Esophagus squamous epithelium (tissue), 5 donors: ENCODE measurements at regions not wholly inside any gene's neighbourhood (a gene's known extent, or its start where the extent isn't known, plus 50 kb on each side); places are given as distances from the start of the nearest gene placed in this dataset.
A peak's percentile ranks its signal among the peaks of the same experiment; 100 is the strongest.

ENCODE experiments used
- DNase-seq: peaks from one replicate; lab custom pipeline; 2025; lab: John Stamatoyannopoulos, UW
- H3K27ac ChIP-seq, 4 donors: fragments of 200-600 bp; sonication (generic); one replicate each; pipeline ENCODE4 v1.5.1; 2016 to 2019; ENCODE audit warnings: mild to moderate bottlenecking in 1 of 4
- H3K27me3 ChIP-seq, 4 donors: fragments of 200-600 bp; sonication (generic); 1 replicate in 3 of 4; 2 replicates in 1 of 4; pipeline versions ENCODE4 v1.5.1 to v1.6.0; 2017 to 2021; ENCODE audit warnings: antibody characterized with exemption in 1 of 4
- H3K36me3 ChIP-seq, 3 donors: fragments of 200-600 bp; sonication (generic); one replicate each; pipeline ENCODE4 v1.5.1; 2016 to 2019
- H3K4me1 ChIP-seq, 3 donors: fragments of 200-600 bp; sonication (generic); one replicate each; pipeline ENCODE4 v1.5.1; 2017 to 2019
- H3K4me3 ChIP-seq, 4 donors: fragments of 200-600 bp; sonication (generic); 1 replicate in 3 of 4; 2 replicates in 1 of 4; pipeline ENCODE4 v1.5.1; 2016 to 2019; ENCODE audit warnings: mild to moderate bottlenecking in 2 of 4, moderate library complexity in 1 of 4
- H3K9me3 ChIP-seq, 3 donors: fragments of 200-600 bp; sonication (generic); one replicate each; pipeline ENCODE4 v1.5.1; 2016 to 2019
- CTCF ChIP-seq, 6 experiments: fragments of 450-650 bp in 4 of 6; fragments of 200-600 bp in 2 of 6; sonication (generic) in 2 of 6; IDR thresholded peaks; one replicate each; pipeline ENCODE4 v1.5.1; 2016 to 2019; ENCODE audit warnings: antibody characterized with exemption in 6 of 6, mild to moderate bottlenecking in 4 of 6, moderate library complexity in 4 of 6
- POLR2A ChIP-seq, 4 donors: fragments of 450-650 bp; IDR thresholded peaks; one replicate each; pipeline ENCODE4 v1.6.1; 2017; ENCODE audit warnings: antibody characterized with exemption in 4 of 4, mild to moderate bottlenecking in 4 of 4, moderate library complexity in 3 of 4
- WGBS, 2 donors: methylation state at CpG; one replicate each; pipeline ENCODE4 v1.1.5; 2018; 5-methylcytosine and 5-hydroxymethylcytosine counted together
- intact Hi-C: fragments of 100-400 bp; cut with DNase I; formaldehyde crosslinking; loops from one replicate; pipeline ENCODE4 v1.15.0; 2022
- donor health status: DM: yes; HTN: yes; CAD: no.

- no peaks in the 10 kb centered on the region for H3K4me1 ChIP-seq
- intact Hi-C loops: no loop called here
- TF ChIP-seq CTCF (IDR thresholded peaks at IDR 0.05) (no peak), POLR2A (IDR thresholded peaks at IDR 0.05) (no peak)
- no peaks in the 10 kb centered on the region for H3K9me3 ChIP-seq
- no peak overlapping the region for H3K27ac ChIP-seq
- no peak for DNase-seq
- H3K36me3 ChIP-seq: no peaks in the 10 kb centered on the region
- H3K27me3 ChIP-seq: no peaks in the 10 kb centered on the region
- 80% methylated on average over 10 of the region's 10 CpGs for WGBS, 2 donors
- H3K4me3 ChIP-seq: no peak overlapping the region
Measured at GRCh38 chr3:5727743-5728484, 540.4 kb downstream of the EDEM1 start.

DNA sequence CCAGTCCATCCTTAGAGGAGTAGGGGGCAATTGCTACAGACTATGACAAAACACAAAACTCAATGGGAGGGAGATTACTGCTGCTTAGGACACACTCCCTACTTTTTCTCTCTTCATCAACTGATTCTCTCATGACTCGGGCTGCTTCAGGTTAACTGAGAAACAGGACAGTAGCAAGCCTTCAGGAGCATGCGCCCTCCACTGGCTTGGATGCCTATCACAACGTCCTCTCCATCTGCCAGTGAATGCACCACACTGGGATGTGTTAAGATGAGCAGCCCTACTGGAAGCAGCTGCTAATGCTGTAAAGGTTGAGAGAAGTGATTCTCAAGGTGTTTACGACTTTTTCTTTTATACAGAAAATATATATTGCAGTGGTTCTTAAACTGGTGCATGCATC is 542.3 kb downstream of the EDEM1 start:
- intact Hi-C loops: no loop called here
- Histone ChIP-seq H3K36me3 (no peaks in the 10 kb centered on the region), H3K4me1 (no peaks in the 10 kb centered on the region), H3K4me3 (no peak overlapping the region), H3K9me3 (no peaks in the 10 kb centered on the region), H3K27ac (no peak overlapping the region), H3K27me3 (no peaks in the 10 kb centered on the region)
- 67 to 85% methylated on average over 2 to 4 of the region's 4 CpGs for WGBS, 2 donors
- DNase-seq: no peak
- TF ChIP-seq POLR2A (IDR thresholded peaks at IDR 0.05): no peak

DNA sequence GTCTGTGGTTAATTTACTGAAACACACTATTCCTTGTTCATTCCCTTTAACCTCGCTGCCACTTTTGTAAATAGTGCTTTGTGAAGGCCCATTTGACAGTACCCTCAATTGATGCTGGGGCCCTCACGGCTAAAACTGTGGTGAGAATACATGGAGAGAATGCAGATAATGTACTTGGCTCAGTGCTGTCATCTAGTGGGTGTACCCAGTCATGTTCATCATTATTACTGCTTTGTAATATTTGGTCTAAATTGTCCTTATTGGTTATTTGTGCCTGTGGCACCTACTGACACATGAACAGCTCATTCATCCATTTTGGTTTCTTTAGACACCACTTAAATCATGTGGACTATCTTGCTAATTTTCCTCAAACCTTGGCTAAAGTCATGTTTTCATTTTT is 543.6 kb downstream of the EDEM1 start:
- intact Hi-C loops: no loop called here
- H3K27me3 ChIP-seq: no peaks in the 10 kb centered on the region
- no peaks in the 10 kb centered on the region for H3K9me3 ChIP-seq
- H3K4me3 ChIP-seq: no peak overlapping the region
- no peaks in the 10 kb centered on the region for H3K36me3 ChIP-seq
- TF ChIP-seq POLR2A (IDR thresholded peaks at IDR 0.05) (no peak), CTCF (IDR thresholded peaks at IDR 0.05) (peak in 2 of 6 experiments; percentile 15 to 16)
- no peak overlapping the region for H3K27ac ChIP-seq
- H3K4me1 ChIP-seq: no peaks in the 10 kb centered on the region
- WGBS, 2 donors: 21 to 64% methylated on average over 2 of the region's 2 CpGs
- DNase-seq: no peak

GRCh38 chr3:5732081-5732480 is 544.6 kb downstream of the EDEM1 start:
- H3K9me3 ChIP-seq: no peaks in the 10 kb centered on the region
- intact Hi-C loops: no loop called here
- WGBS, 2 donors: 60 to 68% methylated on average over 2 of the region's 2 CpGs
- no peak for DNase-seq
- TF ChIP-seq CTCF (IDR thresholded peaks at IDR 0.05) (no peak), POLR2A (IDR thresholded peaks at IDR 0.05) (no peak)
- H3K27me3 ChIP-seq: no peaks in the 10 kb centered on the region
- H3K36me3 ChIP-seq: no peaks in the 10 kb centered on the region
- H3K4me3 ChIP-seq: no peak overlapping the region
- H3K27ac ChIP-seq: no peak overlapping the region
- no peaks in the 10 kb centered on the region for H3K4me1 ChIP-seq

DNA sequence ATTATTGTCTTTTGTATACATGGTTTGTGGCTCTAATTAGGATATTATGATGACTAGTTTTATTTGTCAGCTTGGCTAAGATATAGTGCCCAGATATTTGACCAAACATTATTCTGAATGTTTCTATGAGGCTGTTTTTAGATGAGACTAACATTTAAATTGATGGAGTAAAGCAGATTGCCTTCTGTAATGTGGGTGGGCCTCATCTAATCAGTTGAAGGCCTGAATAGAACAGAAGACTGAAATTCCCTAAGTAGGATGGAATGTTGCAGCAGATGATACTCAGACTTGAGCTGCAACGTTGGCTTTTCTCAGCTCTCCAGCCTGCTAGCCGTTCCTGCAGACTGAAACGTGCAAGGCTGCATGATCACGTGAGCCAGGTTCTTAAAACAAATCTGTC is 546.5 kb downstream of the EDEM1 start:
- Histone ChIP-seq H3K9me3 (no peaks in the 10 kb centered on the region), H3K27ac (no peak overlapping the region), H3K36me3 (no peaks in the 10 kb centered on the region), H3K4me3 (no peak overlapping the region), H3K4me1 (no peaks in the 10 kb centered on the region), H3K27me3 (no peaks in the 10 kb centered on the region)
- DNase-seq: no peak
- intact Hi-C loops: no loop called here
- TF ChIP-seq POLR2A (IDR thresholded peaks at IDR 0.05) (no peak), CTCF (IDR thresholded peaks at IDR 0.05) (no peak)
- 75 to 80% methylated on average over 4 of the region's 4 CpGs for WGBS, 2 donors
